Esophagus squamous epithelium (tissue), 5 donors: ENCODE measurements at regions not wholly inside any gene's neighbourhood (a gene's known extent, or its start where the extent isn't known, plus 50 kb on each side); places are given as distances from the start of the nearest gene placed in this dataset.

Experiments
- DNase-seq: peaks from one replicate; lab custom pipeline; 2025; lab: John Stamatoyannopoulos, UW
- H3K27ac ChIP-seq, 4 donors: fragments of 200-600 bp; sonication (generic); one replicate each; pipeline ENCODE4 v1.5.1; 2016 to 2019; ENCODE audit warnings: mild to moderate bottlenecking in 1 of 4
- H3K27me3 ChIP-seq, 4 donors: fragments of 200-600 bp; sonication (generic); 1 replicate in 3 of 4; 2 replicates in 1 of 4; pipeline versions ENCODE4 v1.5.1 to v1.6.0; 2017 to 2021; ENCODE audit warnings: antibody characterized with exemption in 1 of 4
- H3K36me3 ChIP-seq, 3 donors: fragments of 200-600 bp; sonication (generic); one replicate each; pipeline ENCODE4 v1.5.1; 2016 to 2019
- H3K4me1 ChIP-seq, 3 donors: fragments of 200-600 bp; sonication (generic); one replicate each; pipeline ENCODE4 v1.5.1; 2017 to 2019
- H3K4me3 ChIP-seq, 4 donors: fragments of 200-600 bp; sonication (generic); 1 replicate in 3 of 4; 2 replicates in 1 of 4; pipeline ENCODE4 v1.5.1; 2016 to 2019; ENCODE audit warnings: mild to moderate bottlenecking in 2 of 4, moderate library complexity in 1 of 4
- H3K9me3 ChIP-seq, 3 donors: fragments of 200-600 bp; sonication (generic); one replicate each; pipeline ENCODE4 v1.5.1; 2016 to 2019
- CTCF ChIP-seq, 6 experiments: fragments of 450-650 bp in 4 of 6; fragments of 200-600 bp in 2 of 6; sonication (generic) in 2 of 6; IDR thresholded peaks; one replicate each; pipeline ENCODE4 v1.5.1; 2016 to 2019; ENCODE audit warnings: antibody characterized with exemption in 6 of 6, mild to moderate bottlenecking in 4 of 6, moderate library complexity in 4 of 6
- POLR2A ChIP-seq, 4 donors: fragments of 450-650 bp; IDR thresholded peaks; one replicate each; pipeline ENCODE4 v1.6.1; 2017; ENCODE audit warnings: antibody characterized with exemption in 4 of 4, mild to moderate bottlenecking in 4 of 4, moderate library complexity in 3 of 4
- WGBS, 2 donors: methylation state at CpG; one replicate each; pipeline ENCODE4 v1.1.5; 2018; 5-methylcytosine and 5-hydroxymethylcytosine counted together
- intact Hi-C: fragments of 100-400 bp; cut with DNase I; formaldehyde crosslinking; loops from one replicate; pipeline ENCODE4 v1.15.0; 2022
- donor health status: DM: yes; HTN: yes; CAD: no.

GRCh38 chr18:64444819-64445218 lies 295.9 kb upstream of the LINC00305 start:
- 24 to 30% methylated on average over 2 of the region's 2 CpGs for WGBS, 2 donors
- TF ChIP-seq POLR2A (IDR thresholded peaks at IDR 0.05) (no peak), CTCF (IDR thresholded peaks at IDR 0.05) (no peak)
- peaks cover 0 to 5% (median 0%) of the 10 kb centered on the region in 3 donors for H3K9me3 ChIP-seq
- intact Hi-C loops: no loop called here
- no peaks in the 10 kb centered on the region for H3K27me3 ChIP-seq
- H3K4me1 ChIP-seq: no peaks in the 10 kb centered on the region
- DNase-seq: no peak
- no peak overlapping the region for H3K27ac ChIP-seq
- H3K4me3 ChIP-seq: no peak overlapping the region
- no peaks in the 10 kb centered on the region for H3K36me3 ChIP-seq

- no peak for TF ChIP-seq CTCF (IDR thresholded peaks at IDR 0.05)
- TF ChIP-seq POLR2A (IDR thresholded peaks at IDR 0.05): no peak
- 45 to 57% methylated on average over 4 of the region's 4 CpGs for WGBS, 2 donors
- no peak overlapping the region for H3K4me3 ChIP-seq
- intact Hi-C loops: no loop called here
- no peak overlapping the region for H3K27ac ChIP-seq
- no peaks in the 10 kb centered on the region for H3K36me3 ChIP-seq
- peaks cover 0 to 16% (median 0%) of the 10 kb centered on the region in 3 donors for H3K9me3 ChIP-seq
- no peaks in the 10 kb centered on the region for H3K4me1 ChIP-seq
- DNase-seq: no peak
- no peaks in the 10 kb centered on the region for H3K27me3 ChIP-seq
These were observed 289.3 kb upstream of the LINC00305 start for GRCh38 chr18:64438178-64438577.

GRCh38 chr18:64436111-64436510 lies 287.2 kb upstream of the LINC00305 start:
- TF ChIP-seq CTCF (IDR thresholded peaks at IDR 0.05) (no peak), POLR2A (IDR thresholded peaks at IDR 0.05) (no peak)
- H3K27ac ChIP-seq: no peak overlapping the region
- no peak for DNase-seq
- no peaks in the 10 kb centered on the region for H3K36me3 ChIP-seq
- intact Hi-C loops: no loop called here
- peaks cover 0 to 14% (median 0%) of the 10 kb centered on the region in 3 donors for H3K9me3 ChIP-seq
- WGBS, 2 donors: 60 to 69% methylated on average over 1 of the region's 1 CpG
- H3K27me3 ChIP-seq: no peaks in the 10 kb centered on the region
- H3K4me1 ChIP-seq: no peaks in the 10 kb centered on the region
- H3K4me3 ChIP-seq: no peak overlapping the region

- no peaks in the 10 kb centered on the region for H3K36me3 ChIP-seq
- no peak overlapping the region for H3K4me3 ChIP-seq
- no peak overlapping the region for H3K27ac ChIP-seq
- TF ChIP-seq POLR2A (IDR thresholded peaks at IDR 0.05) (no peak), CTCF (IDR thresholded peaks at IDR 0.05) (no peak)
- intact Hi-C loops: no loop called here
- peaks cover 0 to 3% (median 0%) of the 10 kb centered on the region in 3 donors for H3K9me3 ChIP-seq
- DNase-seq: no peak
- H3K4me1 ChIP-seq: no peaks in the 10 kb centered on the region
- WGBS, 2 donors: 78 to 87% methylated on average over 2 of the region's 2 CpGs
- no peaks in the 10 kb centered on the region for H3K27me3 ChIP-seq
These were observed 270.3 kb upstream of the LINC00305 start for GRCh38 chr18:64419156-64419555.

- intact Hi-C loops: no loop called here
- H3K27me3 ChIP-seq: no peaks in the 10 kb centered on the region
- H3K27ac ChIP-seq: no peak overlapping the region
- no peak for DNase-seq
- H3K4me1 ChIP-seq: no peaks in the 10 kb centered on the region
- TF ChIP-seq POLR2A (IDR thresholded peaks at IDR 0.05) (no peak), CTCF (IDR thresholded peaks at IDR 0.05) (no peak)
- H3K36me3 ChIP-seq: no peaks in the 10 kb centered on the region
- 40 to 69% methylated on average over 1 of the region's 1 CpG for WGBS, 2 donors
- H3K9me3 ChIP-seq: no peaks in the 10 kb centered on the region
- H3K4me3 ChIP-seq: no peak overlapping the region
These were observed 268.1 kb upstream of the LINC00305 start for GRCh38 chr18:64416990-64417389.
